IMR-90 (cell line): ENCODE measurements at regions not wholly inside any gene's neighbourhood (a gene's known extent, or its start where the extent isn't known, plus 50 kb on each side); places are given as distances from the start of the nearest gene placed in this dataset.

Experiments used
- ATAC-seq: fragments of 200-7000 bp; cut with Tn5 transposase; 2 replicates; pipeline ENCODE4 v1.9.1; 2020; ENCODE audit warnings: low read depth, mild to moderate bottlenecking, moderate library complexity
- BruUV-seq: library from RNA; stranded (reverse); fragments of 400-500 nt; replicated peaks from 2 replicates; lab custom pipeline; 2021; lab: Mats Ljungman, UMichigan
- CTCF ChIA-PET: fragments of 300-600 bp; formaldehyde crosslinking; extraction: SDS; loops from one replicate; lab custom pipeline; 2021; ENCODE audit warnings: antibody characterized with exemption; lab: Yijun Ruan, JAX
- POLR2A ChIA-PET: fragments of 300-600 bp; sonication (Branson Sonifier 250); formaldehyde crosslinking; loops from one replicate; lab custom pipeline; 2022; ENCODE audit warnings: antibody characterized with exemption; ENCODE audit not compliant: unreplicated experiment; lab: Charles Lee
- DNase-seq: peaks from one replicate; pipeline ENCODE4 v3.0.0; 2013
- H2AFZ ChIP-seq: replicated peaks from 2 replicates; pipeline ENCODE3; 2013; ENCODE audit warnings: low read length, mild to moderate bottlenecking; ENCODE audit not compliant: poor library complexity
- H2AK5ac ChIP-seq: 2 replicates; pipeline ENCODE4 v1.6.1; 2013; ENCODE audit warnings: low read depth, low read length, inconsistent platforms
- H2AK9ac ChIP-seq: replicated peaks from 2 replicates; pipeline ENCODE3; 2013; ENCODE audit warnings: mild to moderate bottlenecking, low read depth, low read length, moderate library complexity; ENCODE audit not compliant: poor library complexity
- H2BK120ac ChIP-seq: 2 replicates; pipeline ENCODE4 v1.6.1; 2013; ENCODE audit warnings: low read depth, low read length, inconsistent platforms
- H2BK15ac ChIP-seq: 3 replicates; pipeline ENCODE4 v1.6.1; 2013; ENCODE audit warnings: low read depth, low read length, inconsistent platforms
- H2BK20ac ChIP-seq: 2 replicates; pipeline ENCODE4 v1.6.1; 2013; ENCODE audit warnings: low read depth, mild to moderate bottlenecking, inconsistent platforms, low read length, moderate library complexity
- H2BK5ac ChIP-seq: 2 replicates; pipeline ENCODE4 v1.6.1; 2013; ENCODE audit warnings: mild to moderate bottlenecking, low read depth, low read length, inconsistent platforms; ENCODE audit not compliant: poor library complexity, severe bottlenecking
- H3K14ac ChIP-seq: replicated peaks from 2 replicates; pipeline ENCODE4 v1.6.1; 2013; ENCODE audit warnings: low read depth, low read length, inconsistent platforms
- H3K18ac ChIP-seq: 2 replicates; pipeline ENCODE4 v1.6.1; 2013; ENCODE audit warnings: low read depth, low read length, control low read depth
- H3K23ac ChIP-seq: 2 replicates; pipeline ENCODE4 v1.6.1; 2013; ENCODE audit warnings: low read depth, low read length, inconsistent platforms
- H3K27ac ChIP-seq: 2 replicates; pipeline ENCODE4 v1.5.1; 2013; ENCODE audit warnings: mild to moderate bottlenecking, control low read depth, low read length; ENCODE audit not compliant: insufficient read depth
- H3K27me3 ChIP-seq: 2 replicates; pipeline ENCODE4 v1.6.1; 2013; ENCODE audit warnings: low read length; ENCODE audit not compliant: control insufficient read depth, insufficient read depth
- H3K36me3 ChIP-seq: 2 replicates; pipeline ENCODE4 v1.6.1; 2013; ENCODE audit warnings: low read length, mixed read lengths; ENCODE audit not compliant: control insufficient read depth, insufficient read depth
- H3K4ac ChIP-seq: 2 replicates; pipeline ENCODE4 v1.6.1; 2013; ENCODE audit warnings: low read depth, low read length, inconsistent platforms
- H3K4me1 ChIP-seq: 2 replicates; pipeline ENCODE4 v1.6.1; 2013; ENCODE audit warnings: low read length, mixed read lengths; ENCODE audit not compliant: control insufficient read depth, insufficient read depth
- H3K4me2 ChIP-seq: 2 replicates; pipeline ENCODE4 v1.6.1; 2013; ENCODE audit warnings: low read depth, mild to moderate bottlenecking, control low read depth, low read length, moderate library complexity
- H3K4me3 ChIP-seq: 2 replicates; pipeline ENCODE4 v1.5.1; 2013; ENCODE audit warnings: low read depth, mild to moderate bottlenecking, control low read depth, low read length, moderate library complexity; ENCODE audit not compliant: insufficient read depth
- H3K56ac ChIP-seq: 2 replicates; pipeline ENCODE4 v1.6.1; 2013; ENCODE audit warnings: low read length, inconsistent platforms; ENCODE audit not compliant: insufficient read depth; ENCODE audit errors: extremely low read depth
- H3K79me1 ChIP-seq, 2 experiments: 2 replicates each; pipeline ENCODE4 v1.6.1; 2013; ENCODE audit warnings: low read length in 2 of 2, inconsistent platforms in 1 of 2, low read depth in 1 of 2
- H3K9ac ChIP-seq: 2 replicates; pipeline ENCODE4 v1.6.1; 2013; ENCODE audit warnings: low read depth, low read length, control low read depth
- H3K9me1 ChIP-seq: 2 replicates; pipeline ENCODE4 v1.6.1; 2013; ENCODE audit warnings: low read length, inconsistent platforms; ENCODE audit not compliant: insufficient read depth
- H3K9me3 ChIP-seq: 2 replicates; pipeline ENCODE4 v1.6.1; 2013; ENCODE audit warnings: low read length; ENCODE audit not compliant: control insufficient read depth, insufficient read depth
- H4K20me1 ChIP-seq: 2 replicates; pipeline ENCODE4 v1.6.1; 2013; ENCODE audit warnings: low read length, inconsistent platforms; ENCODE audit not compliant: insufficient read depth
- H4K5ac ChIP-seq: 2 replicates; pipeline ENCODE4 v1.6.1; 2013; ENCODE audit warnings: mild to moderate bottlenecking, low read depth, low read length, control low read depth
- H4K8ac ChIP-seq, 2 experiments: 2 replicates each; pipeline ENCODE4 v1.6.1; 2013; ENCODE audit warnings: low read depth in 2 of 2, low read length in 2 of 2, control low read depth in 1 of 2, inconsistent platforms in 1 of 2
- H4K91ac ChIP-seq: 2 replicates; pipeline ENCODE4 v1.6.1; 2013; ENCODE audit warnings: low read depth, low read length, inconsistent platforms; ENCODE audit not compliant: insufficient read depth
- BHLHE40 ChIP-seq: fragments of 150-350 bp; IDR thresholded peaks from 2 replicates; pipeline ENCODE4 v1.6.1; 2016; ENCODE audit warnings: mild to moderate bottlenecking, low read depth, low read length
- CEBPB ChIP-seq: IDR thresholded peaks from 2 replicates; pipeline ENCODE4 v1.6.1; 2012; ENCODE audit warnings: low read depth, low read length, improper control_type of control experiment
- CHD1 ChIP-seq: IDR thresholded peaks from 2 replicates; pipeline ENCODE4 v1.6.1; 2012; ENCODE audit warnings: low read depth, low read length, improper control_type of control experiment
- CTCF ChIP-seq: conservative IDR thresholded peaks from 2 replicates; pipeline ENCODE4 v1.5.1; 2012; ENCODE audit warnings: mild to moderate bottlenecking, low read depth, low read length, improper control_type of control experiment
- ELK1 ChIP-seq: fragments of 150-350 bp; IDR thresholded peaks from 2 replicates; pipeline ENCODE4 v1.6.1; 2016; ENCODE audit warnings: low read depth, mild to moderate bottlenecking, low read length, moderate library complexity, borderline replicate concordance
- FOS ChIP-seq: fragments of 150-350 bp; IDR thresholded peaks from 2 replicates; pipeline ENCODE4 v1.6.1; 2016; ENCODE audit warnings: low read depth, low read length
- MAFK ChIP-seq: IDR thresholded peaks from 2 replicates; pipeline ENCODE4 v1.6.1; 2012; ENCODE audit warnings: low read depth, low read length, improper control_type of control experiment
- MAZ ChIP-seq: IDR thresholded peaks from 2 replicates; pipeline ENCODE4 v1.6.1; 2012; ENCODE audit warnings: low read depth, mild to moderate bottlenecking, low read length, improper control_type of control experiment, moderate library complexity, borderline replicate concordance
- MXI1 ChIP-seq: IDR thresholded peaks from 2 replicates; pipeline ENCODE4 v1.6.1; 2012; ENCODE audit warnings: low read depth, mild to moderate bottlenecking, low read length, moderate library complexity, borderline replicate concordance
- NFE2L2 ChIP-seq: fragments of 150-350 bp; IDR thresholded peaks from 2 replicates; pipeline ENCODE4 v1.6.1; 2016; ENCODE audit warnings: low read depth, mild to moderate bottlenecking, low read length
- POLR2A ChIP-seq: IDR thresholded peaks from 2 replicates; pipeline ENCODE4 v1.6.1; 2012; ENCODE audit warnings: mild to moderate bottlenecking, low read depth, low read length
- RAD21 ChIP-seq: IDR thresholded peaks from 2 replicates; pipeline ENCODE4 v1.6.1; 2012; ENCODE audit warnings: low read length, improper control_type of control experiment
- RCOR1 ChIP-seq: IDR thresholded peaks from 2 replicates; pipeline ENCODE4 v1.6.1; 2012; ENCODE audit warnings: mild to moderate bottlenecking, low read length, improper control_type of control experiment; ENCODE audit not compliant: insufficient replicate concordance
- RFX5 ChIP-seq: IDR thresholded peaks from 2 replicates; pipeline ENCODE4 v1.8.0; 2012; ENCODE audit warnings: low read depth, mild to moderate bottlenecking, low read length, moderate library complexity
- SMC3 ChIP-seq: fragments of 150-350 bp; IDR thresholded peaks from 2 replicates; pipeline ENCODE4 v1.6.1; 2016; ENCODE audit warnings: low read depth, mild to moderate bottlenecking, antibody characterized with exemption, low read length, moderate library complexity
- USF2 ChIP-seq: fragments of 150-350 bp; IDR thresholded peaks from 2 replicates; pipeline ENCODE4 v1.6.1; 2017; ENCODE audit warnings: mild to moderate bottlenecking, antibody characterized with exemption, low read length, low read depth
- WGBS, 2 experiments: methylation state at CpG; one replicate each; pipeline versions ENCODE4 v1.1.5 to v1.1.7; 2013; ENCODE audit warnings: missing lambda C conversion rate in 2 of 2; ENCODE audit not compliant: insufficient read length in 1 of 2; ENCODE audit errors: extremely low coverage in 2 of 2; 5-methylcytosine and 5-hydroxymethylcytosine counted together
- dilution Hi-C: fragments of 300-500 bp; cut with HindIII; formaldehyde crosslinking; loops from one replicate; pipeline ENCODE4 v1.14.3; 2018; ENCODE audit warnings: low sequenced_read_pairs; ENCODE audit not compliant: unreplicated experiment
- in situ Hi-C: fragments of 300-500 bp; cut with MboI; formaldehyde crosslinking; loops from 3 replicates; pipeline ENCODE4 v1.14.3; 2019; ENCODE audit warnings: low sequenced_read_pairs, inconsistent platforms, mixed read lengths
- intact Hi-C: fragments of 100-400 bp; cut with micrococcal nuclease; formaldehyde crosslinking; loops from 2 replicates; pipeline ENCODE4 v1.10.0; 2022

GRCh38 chrX:42900947-42901346 lies 123.0 kb upstream of the PPP1R2C start:
- no CpG with 5 or more reads among the region's 1 CpG for WGBS, 2 experiments

More at GRCh38 chrX:42900947-42901346, 123.0 kb upstream of the PPP1R2C start:
- Histone ChIP-seq H3K4me1 (no peaks in the 10 kb centered on the region), H3K4me2 (no peak overlapping the region), H3K4ac (no peak overlapping the region), H3K23ac (no peak overlapping the region), H3K36me3 (no peaks in the 10 kb centered on the region), H2AK9ac (no peak overlapping the region), H2AFZ (no peak overlapping the region), H2BK15ac (no peak overlapping the region), H3K27ac (no peak overlapping the region), H3K27me3 (no peaks in the 10 kb centered on the region), H2BK5ac (no peak overlapping the region), H3K9me3 (no peaks in the 10 kb centered on the region), H2BK120ac (no peak overlapping the region), H3K14ac (no peak overlapping the region), H2BK20ac (no peak overlapping the region), H3K79me1 (no peaks in the 10 kb centered on the region), H3K18ac (no peak overlapping the region), H3K56ac (no peak overlapping the region), H4K5ac (no peak overlapping the region), H4K20me1 (no peaks in the 10 kb centered on the region), H3K9me1 (no peaks in the 10 kb centered on the region), H3K4me3 (no peak overlapping the region), H2AK5ac (no peak overlapping the region), H4K8ac (no peak overlapping the region), H4K91ac (no peak overlapping the region), H3K9ac (no peak overlapping the region)
- TF ChIP-seq FOS: no peak
- TF ChIP-seq MXI1: no peak
- no peak for TF ChIP-seq MAZ
- no peak for TF ChIP-seq CEBPB
- TF ChIP-seq USF2: no peak
- TF ChIP-seq SMC3: no peak
- TF ChIP-seq BHLHE40: no peak
- TF ChIP-seq MAFK: no peak
- TF ChIP-seq CHD1: no peak
- TF ChIP-seq RFX5: no peak
- no peak for TF ChIP-seq RCOR1
- no peak for TF ChIP-seq CTCF
- TF ChIP-seq ELK1: no peak
- no peak for TF ChIP-seq NFE2L2
- TF ChIP-seq POLR2A: no peak
- no peak for TF ChIP-seq RAD21
- dilution Hi-C loops (no loop called here), intact Hi-C loops (no loop called here), in situ Hi-C loops (no loop called here)
- ChIA-PET CTCF (no interaction called here), POLR2A (no interaction called here)
- ATAC-seq: no peak
- DNase-seq: no peak
- BruUV-seq: no TSS peak
